SH-SY5Y (cell line): ENCODE measurements at regions not wholly inside any gene's neighbourhood (a gene's known extent, or its start where the extent isn't known, plus 50 kb on each side); places are given as distances from the start of the nearest gene placed in this dataset.

Experiments used
- GATA2 ChIP-seq: IDR thresholded peaks from 2 replicates; pipeline ENCODE4 v1.6.1; 2011; ENCODE audit warnings: mild to moderate bottlenecking, low read depth, low read length
- GATA3 ChIP-seq: IDR thresholded peaks from 2 replicates; pipeline ENCODE4 v1.6.1; 2011; ENCODE audit warnings: low read depth, mild to moderate bottlenecking, low read length, moderate library complexity

DNA sequence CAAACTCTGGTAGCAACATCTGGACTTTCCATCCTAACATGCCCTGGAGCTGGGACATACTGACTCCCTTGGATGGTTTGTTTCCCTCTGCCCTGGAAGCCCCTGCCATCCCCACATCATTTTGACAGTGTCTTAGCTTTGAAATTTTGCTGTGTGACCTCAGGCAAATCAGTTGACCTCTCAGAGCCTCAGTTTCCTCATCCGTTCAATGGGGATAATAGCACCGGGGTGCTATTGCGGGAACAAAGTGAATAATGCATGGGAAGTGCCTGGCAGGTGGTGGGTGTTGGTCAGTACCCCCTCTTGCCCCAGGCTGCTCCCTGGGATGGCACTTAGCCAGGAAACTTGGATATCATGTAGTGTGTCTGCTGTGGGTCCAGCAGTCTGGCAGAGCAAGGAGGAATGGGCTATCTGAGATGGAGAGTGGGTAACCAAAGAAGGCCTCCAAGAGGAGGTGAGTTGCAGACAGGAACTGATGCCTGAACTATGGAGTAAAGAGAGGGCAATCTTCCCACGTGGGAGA lies 88.6 kb downstream of the MRPL14 start:
- TF ChIP-seq GATA2 (no peak), GATA3 (no peak)
